ENCODE measurements at regions not wholly inside any gene's neighbourhood (a gene's known extent, or its start where the extent isn't known, plus 50 kb on each side); places are given as distances from the start of the nearest gene placed in this dataset.

DNA sequence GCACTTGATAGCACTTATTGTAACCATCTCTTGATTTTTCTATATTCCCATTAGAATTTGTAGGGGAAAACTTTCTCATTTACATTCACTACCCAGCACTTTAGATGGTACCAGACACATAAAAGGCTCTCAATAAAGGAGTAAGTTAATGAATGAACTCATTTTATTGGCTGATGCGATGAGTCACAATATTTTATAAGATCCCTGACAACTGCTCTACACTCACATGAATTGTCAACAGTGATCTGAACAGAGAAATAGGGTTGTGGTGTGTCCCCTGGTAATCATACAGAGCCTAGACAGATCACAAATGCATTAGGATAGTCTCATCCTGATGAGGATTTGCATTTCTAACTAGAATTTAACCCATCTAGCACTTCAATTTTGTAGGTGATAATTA lies 567.6 kb upstream of the ARPP21 start:
- in situ Hi-C loops (cut with MboI; ENCODE audit: low sequenced_read_pairs, unreplicated experiment): no loop called here
- no peak for DNase-seq (ENCODE audit: low spot score)

DNA sequence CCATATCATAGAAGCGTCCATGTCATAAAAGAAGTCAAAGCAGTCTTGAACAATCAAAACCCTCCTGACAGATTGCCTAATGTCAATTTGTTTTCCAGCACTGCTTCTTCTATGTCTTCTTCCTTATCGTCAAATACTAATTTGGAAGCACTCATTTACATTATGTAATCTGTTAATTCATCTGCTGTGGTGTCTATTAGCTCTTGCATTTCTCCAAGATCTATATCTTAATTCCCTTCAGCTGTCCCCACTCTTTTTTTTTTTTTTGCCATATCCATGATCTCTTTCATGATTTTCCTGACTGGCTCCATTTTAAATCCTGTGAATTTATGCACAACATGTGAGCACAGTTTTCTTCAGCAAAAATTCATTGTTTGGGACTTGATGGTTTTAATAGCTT lies 560.5 kb upstream of the ARPP21 start:
- in situ Hi-C loops (cut with MboI; ENCODE audit: low sequenced_read_pairs, unreplicated experiment): no loop called here
- no peak for DNase-seq (ENCODE audit: low spot score)
- no peak for TF ChIP-seq CTCF (IDR thresholded peaks at IDR 0.05; ENCODE audit: borderline replicate concordance, control extremely low read depth, extremely low read depth, insufficient read depth, missing control alignments)

More for the DNA sequence above, 567.6 kb upstream of the ARPP21 start:
- TF ChIP-seq CTCF (IDR thresholded peaks at IDR 0.05; ENCODE audit: borderline replicate concordance, control extremely low read depth, extremely low read depth, insufficient read depth, missing control alignments): no peak

DNA sequence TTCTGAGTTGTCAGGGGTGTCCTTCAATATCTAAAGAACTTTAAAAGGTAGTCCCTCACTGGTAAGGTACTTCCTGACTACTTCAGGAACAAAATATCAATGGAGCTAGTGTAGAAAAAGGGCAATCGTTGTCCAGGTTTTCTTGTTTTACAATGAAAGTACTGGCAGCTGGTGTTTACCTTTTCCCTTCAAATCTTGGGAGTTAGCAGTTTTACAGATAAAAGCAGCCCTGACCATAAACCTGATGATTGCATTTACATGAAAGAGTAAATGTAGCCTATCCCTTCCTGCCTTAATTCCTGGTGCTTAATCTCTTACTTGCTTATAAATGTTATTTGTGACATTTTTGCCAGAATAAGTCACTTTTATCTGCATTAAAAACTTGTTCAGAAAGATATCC lies 559.9 kb upstream of the ARPP21 start:
- DNase-seq (ENCODE audit: low spot score): no peak
- in situ Hi-C loops (cut with MboI; ENCODE audit: low sequenced_read_pairs, unreplicated experiment): no loop called here
- TF ChIP-seq CTCF (IDR thresholded peaks at IDR 0.05; ENCODE audit: borderline replicate concordance, control extremely low read depth, extremely low read depth, insufficient read depth, missing control alignments): no peak

DNA sequence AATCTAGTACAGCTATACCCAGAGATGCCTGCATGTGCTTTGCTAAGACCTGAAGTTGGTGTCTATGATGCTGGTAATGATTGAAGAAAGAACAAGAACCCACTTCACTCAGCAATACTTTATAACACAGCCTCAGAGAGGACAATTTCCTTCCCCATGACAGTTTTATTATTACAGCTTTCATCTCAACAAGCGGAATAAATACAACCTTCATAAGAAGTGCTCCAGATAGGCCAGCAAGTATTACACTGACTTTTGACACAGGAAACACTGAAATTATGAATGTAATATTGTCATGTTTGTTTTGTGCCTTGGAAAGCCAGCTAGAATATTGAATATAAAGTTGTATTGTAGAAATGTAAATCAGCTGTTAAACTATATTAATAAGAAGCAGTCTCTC lies 557.4 kb upstream of the ARPP21 start:
- DNase-seq (ENCODE audit: low spot score): no peak
- no peak for TF ChIP-seq CTCF (IDR thresholded peaks at IDR 0.05; ENCODE audit: borderline replicate concordance, control extremely low read depth, extremely low read depth, insufficient read depth, missing control alignments)
- in situ Hi-C loops (cut with MboI; ENCODE audit: low sequenced_read_pairs, unreplicated experiment): no loop called here

GRCh38 chr3:35088943-35089342 lies 550.4 kb upstream of the ARPP21 start:
- in situ Hi-C loops (cut with MboI; ENCODE audit: low sequenced_read_pairs, unreplicated experiment): no loop called here
- TF ChIP-seq CTCF (IDR thresholded peaks at IDR 0.05; ENCODE audit: borderline replicate concordance, control extremely low read depth, extremely low read depth, insufficient read depth, missing control alignments): no peak
- DNase-seq (ENCODE audit: low spot score): no peak

GRCh38 chr3:35114686-35115085 lies 524.6 kb upstream of the ARPP21 start:
- no peak for TF ChIP-seq CTCF (IDR thresholded peaks at IDR 0.05; ENCODE audit: borderline replicate concordance, control extremely low read depth, extremely low read depth, insufficient read depth, missing control alignments)
- in situ Hi-C loops (cut with MboI; ENCODE audit: low sequenced_read_pairs, unreplicated experiment): no loop called here
- no peak for DNase-seq (ENCODE audit: low spot score)

GRCh38 chr3:35120026-35120425 lies 519.3 kb upstream of the ARPP21 start:
- no peak for TF ChIP-seq CTCF (IDR thresholded peaks at IDR 0.05; ENCODE audit: borderline replicate concordance, control extremely low read depth, extremely low read depth, insufficient read depth, missing control alignments)
- DNase-seq (ENCODE audit: low spot score): no peak
- in situ Hi-C loops (cut with MboI; ENCODE audit: low sequenced_read_pairs, unreplicated experiment): no loop called here
